SK-MEL-5 (cell line): ENCODE measurements at regions not wholly inside any gene's neighbourhood (a gene's known extent, or its start where the extent isn't known, plus 50 kb on each side); places are given as distances from the start of the nearest gene placed in this dataset.
A peak's percentile ranks its signal among the peaks of the same experiment; 100 is the strongest.

ENCODE experiments used
- DNase-seq: peaks from one replicate; pipeline ENCODE4 v3.0.0-alpha.2; 2016; ENCODE audit warnings: low read depth, low spot score
- in situ Hi-C: cut with HindIII; loops from 2 replicates; pipeline ENCODE4 v1.10.0; 2016; ENCODE audit warnings: low sequenced_read_pairs, high pct_unique_total_duplicates, low pct_unique_long_range_greater_than_20kb

GRCh38 chr21:39124681-39125251 lies 58.5 kb downstream of the PSMG1 start:
- in situ Hi-C loops = no loop called here
- no peak for DNase-seq

DNA sequence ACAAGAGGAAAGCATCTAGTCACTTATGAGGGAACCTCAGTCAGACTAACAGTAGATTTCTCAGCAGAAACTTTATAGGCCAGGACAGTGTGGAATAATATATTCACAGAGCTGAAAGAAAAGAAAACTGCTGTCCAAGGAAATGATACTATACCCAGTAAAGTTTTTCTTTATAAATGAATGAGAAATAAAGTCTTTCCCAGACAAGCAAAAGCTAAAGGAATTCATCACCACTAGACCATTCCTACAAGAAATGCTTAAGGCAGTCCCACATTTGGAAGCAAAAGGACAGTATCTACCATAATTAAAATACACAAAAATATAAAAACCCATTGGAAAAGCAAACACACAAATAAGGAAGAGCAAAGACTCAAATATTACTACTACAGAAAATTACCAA lies 59.9 kb downstream of the PSMG1 start:
- in situ Hi-C loops = no loop called here

GRCh38 chr21:39121600-39122355 lies 61.5 kb downstream of the PSMG1 start:
- in situ Hi-C loops = no loop called here
- no peak for DNase-seq

More for the DNA sequence above, 59.9 kb downstream of the PSMG1 start:
- no peak for DNase-seq

DNA sequence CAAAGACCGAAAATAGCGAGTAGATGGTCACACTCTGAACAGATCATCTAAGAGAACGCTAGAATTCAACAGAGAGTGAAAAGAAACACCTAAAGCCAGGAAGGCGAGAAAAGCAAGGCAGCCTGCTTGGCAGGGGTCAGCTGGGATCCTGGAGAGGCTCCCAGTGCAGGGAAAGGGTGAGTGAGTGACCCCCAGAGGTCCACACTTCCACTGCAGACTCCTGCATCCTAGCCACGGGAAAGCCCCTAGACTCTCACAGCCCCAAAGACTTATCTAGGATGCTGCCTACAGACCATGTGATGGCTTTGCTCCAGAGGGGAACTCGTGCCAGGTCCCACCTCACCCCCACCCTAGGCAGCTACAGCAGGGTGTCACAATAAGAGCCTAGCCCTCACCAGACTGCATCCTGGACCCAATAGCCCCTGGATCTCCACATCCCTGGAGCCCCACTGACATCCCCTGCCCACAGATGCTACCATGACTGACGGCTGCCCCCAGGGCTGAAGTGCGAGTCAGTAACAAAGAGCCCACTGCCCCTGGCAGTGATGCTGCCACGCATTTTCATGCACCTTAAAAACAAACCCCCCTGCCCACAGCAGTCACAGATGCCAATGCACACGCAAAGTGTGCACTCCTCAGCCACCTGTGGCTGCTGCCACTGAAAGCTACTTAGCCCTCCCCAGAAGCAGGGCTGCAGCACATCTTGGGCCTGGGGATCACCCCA lies 62.2 kb downstream of the PSMG1 start:
- no peak for DNase-seq
- in situ Hi-C loops = no loop called here

DNA sequence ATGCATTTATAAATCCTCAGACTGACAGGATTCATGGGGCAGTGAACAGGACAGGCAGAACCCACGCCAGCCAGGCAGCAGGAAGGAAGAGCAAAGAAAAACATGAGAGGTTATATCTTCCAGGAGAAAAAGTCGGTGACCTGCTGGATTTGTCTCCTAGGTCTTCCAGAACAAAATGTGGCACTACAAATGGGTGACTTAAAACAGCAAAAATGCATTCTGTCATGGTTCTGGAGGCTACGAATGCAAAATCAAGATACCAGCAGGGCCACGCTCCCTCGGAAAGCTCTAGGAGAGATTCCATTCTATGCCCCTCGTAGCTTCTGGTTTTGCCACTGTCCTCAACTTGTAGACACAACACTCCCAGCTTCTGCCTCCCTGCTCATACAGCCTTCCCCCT lies 63.4 kb downstream of the PSMG1 start:
- no peak for DNase-seq
- in situ Hi-C loops = no loop called here

DNA sequence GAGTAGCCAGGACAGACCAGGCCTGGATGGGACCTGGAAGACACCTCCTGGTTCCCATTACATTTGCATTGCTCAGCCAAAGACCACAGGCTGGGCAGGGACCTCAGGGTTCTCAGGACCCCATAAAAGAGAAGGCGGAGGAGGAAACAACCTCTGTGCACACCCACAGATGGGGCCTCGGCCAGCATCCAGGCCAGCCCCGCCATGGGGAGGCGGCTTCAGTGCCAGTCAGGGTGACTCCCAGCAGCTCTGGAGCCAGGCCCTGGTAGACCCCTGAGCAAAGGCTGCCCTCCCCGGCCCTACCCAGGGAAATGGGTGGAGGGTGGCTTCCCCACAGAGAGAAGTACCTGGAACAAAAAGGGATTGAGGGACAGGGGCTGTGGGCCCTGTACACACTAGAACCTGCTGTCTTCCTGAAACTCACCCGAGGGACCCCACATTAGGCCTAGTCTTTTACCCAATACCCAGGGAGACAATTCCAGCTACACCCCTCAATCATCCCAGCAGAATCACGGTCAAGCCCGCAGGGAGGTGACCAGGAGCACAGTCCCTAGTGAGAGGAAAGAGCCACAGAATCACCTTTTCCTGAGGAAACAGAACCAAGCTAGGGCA lies 64.5 kb downstream of the PSMG1 start:
- in situ Hi-C loops = no loop called here
- DNase-seq = no peak

DNA sequence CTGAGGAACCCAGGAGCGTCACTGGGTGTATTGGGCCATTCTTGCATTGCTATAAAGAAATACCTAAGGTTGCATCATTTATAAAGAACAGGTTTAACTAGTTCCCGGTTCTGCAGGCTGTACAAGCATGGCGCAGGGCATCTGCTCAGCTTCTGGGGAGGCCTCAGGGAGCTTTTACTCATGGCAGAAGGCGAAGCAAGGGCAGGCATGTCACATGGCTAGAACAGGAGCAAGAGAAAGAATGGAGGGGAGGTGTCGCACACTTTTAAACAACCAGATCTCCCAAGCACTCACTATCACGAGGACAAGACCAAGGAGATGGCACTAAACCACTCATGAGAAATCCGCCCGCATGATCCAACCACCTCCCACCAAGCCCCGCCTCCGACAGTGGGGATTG lies 65.2 kb downstream of the PSMG1 start:
- no peak for DNase-seq
- in situ Hi-C loops = no loop called here

DNA sequence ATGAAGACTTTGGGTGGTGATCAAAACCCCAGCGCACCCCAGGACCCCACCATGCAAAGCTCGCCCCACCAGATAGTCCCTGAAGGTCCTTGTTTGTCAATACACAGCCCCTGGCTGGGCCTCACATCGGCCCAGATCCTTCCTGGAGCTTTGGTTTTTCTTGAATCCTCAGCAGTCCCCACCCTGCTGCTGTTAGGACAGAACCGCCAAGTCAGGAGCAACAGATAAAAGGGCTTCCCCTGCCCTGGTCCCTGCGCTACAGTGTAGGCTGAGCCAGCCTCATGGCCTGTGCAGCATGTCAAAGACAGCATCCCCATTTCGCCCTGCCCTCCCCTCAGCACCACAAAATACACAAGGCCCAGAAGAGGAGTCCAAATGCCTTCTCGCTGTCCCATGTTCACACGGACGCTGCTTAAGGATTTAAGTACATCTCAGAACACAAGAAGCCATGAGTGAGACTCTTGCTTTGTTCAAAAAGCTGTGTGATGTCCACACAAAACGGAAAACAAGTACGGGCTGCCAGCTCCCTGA lies 65.7 kb downstream of the PSMG1 start:
- DNase-seq = no peak
- in situ Hi-C loops = no loop called here

DNA sequence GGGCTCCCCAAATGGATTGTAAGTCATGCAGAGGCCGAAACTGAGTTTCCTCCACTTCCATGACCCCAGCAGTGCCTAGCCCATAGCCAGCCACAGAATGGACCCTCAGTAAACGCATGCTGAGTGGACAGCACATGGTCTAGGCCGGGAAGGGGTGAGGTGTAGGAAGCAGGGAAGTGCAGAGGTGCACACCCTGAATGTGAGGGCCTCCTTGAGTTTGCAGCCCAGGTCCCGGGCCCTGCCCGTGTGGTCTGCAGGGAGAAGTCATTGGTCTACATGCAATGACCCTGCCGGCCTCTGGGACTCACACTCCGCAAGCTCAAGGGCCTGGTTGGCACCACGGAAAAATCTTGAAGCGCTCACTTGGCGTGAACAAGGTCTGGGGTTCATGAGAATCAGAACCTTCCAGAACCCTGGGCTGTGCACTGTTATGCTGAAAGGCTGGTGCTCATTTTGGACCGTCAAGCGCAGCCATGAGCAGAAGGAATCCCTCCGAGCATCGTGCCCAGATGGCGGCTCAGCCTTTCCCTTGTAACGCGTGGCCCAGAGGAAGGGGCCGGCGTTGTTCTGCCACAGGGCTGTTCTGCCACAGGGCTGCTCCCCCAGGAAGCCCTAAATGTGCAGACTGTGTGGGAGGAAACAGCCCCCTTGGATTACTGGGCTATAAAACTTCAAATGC lies 66.4 kb downstream of the PSMG1 start:
- DNase-seq = no peak
- in situ Hi-C loops = no loop called here

- no peak for DNase-seq
Measured at GRCh38 chr21:39115576-39116235, 67.5 kb downstream of the PSMG1 start.

GRCh38 chr21:39114871-39115575 lies 68.2 kb downstream of the PSMG1 start:
- in situ Hi-C loops = no loop called here
- DNase-seq = peak; percentile 19

More at GRCh38 chr21:39115576-39116235, 67.5 kb downstream of the PSMG1 start:
- in situ Hi-C loops = no loop called here

- DNase-seq = no peak
- in situ Hi-C loops = no loop called here
Measured at GRCh38 chr21:39111931-39112550, 71.2 kb downstream of the PSMG1 start.

GRCh38 chr21:39110431-39110830 lies 72.8 kb downstream of the PSMG1 start:
- in situ Hi-C loops = no loop called here
- DNase-seq = no peak

GRCh38 chr21:39109596-39110210 lies 73.5 kb downstream of the PSMG1 start:
- in situ Hi-C loops = no loop called here
- DNase-seq = no peak

DNA sequence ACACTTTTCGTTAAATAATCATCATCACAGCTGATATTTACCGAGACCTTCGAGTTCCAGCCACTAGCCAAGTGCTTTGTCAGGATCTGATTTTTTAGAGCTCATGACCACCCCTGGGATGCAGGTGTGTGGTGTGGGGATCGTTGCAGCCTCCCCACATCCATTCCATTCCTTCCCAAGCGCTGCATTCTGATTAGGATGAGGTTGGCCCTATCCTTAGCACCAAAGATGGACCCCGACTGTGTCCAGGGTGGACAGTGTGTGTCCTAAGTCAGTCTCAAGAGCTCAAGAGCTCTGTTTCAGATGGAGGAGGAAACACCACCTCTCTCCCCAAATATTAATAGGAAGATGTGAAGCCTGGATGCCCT lies 74.1 kb downstream of the PSMG1 start:
- DNase-seq = no peak
- in situ Hi-C loops = no loop called here
